Progenitor cell of endocrine pancreas (in vitro differentiated cells): ENCODE measurements at regions not wholly inside any gene's neighbourhood (a gene's known extent, or its start where the extent isn't known, plus 50 kb on each side); places are given as distances from the start of the nearest gene placed in this dataset.
"Not testable (repeated sequence)": the region's sequence is repeated elsewhere in the genome, so short reads cannot be mapped to it uniquely, and the experiment has no call there.

Source experiments
- DNase-seq: peaks from one replicate; pipeline ENCODE4 v3.0.0; 2021; ENCODE audit warnings: low spot score; ENCODE audit not compliant: unreplicated experiment
- H3K27ac Mint-ChIP-seq: 2 replicates; pipeline ENCODE4 v1.8.0; 2021; ENCODE audit warnings: mild to moderate bottlenecking, moderate library complexity, mixed read lengths
- H3K27me3 Mint-ChIP-seq: 2 replicates; pipeline ENCODE4 v1.8.0; 2021; ENCODE audit warnings: mixed read lengths
- H3K36me3 Mint-ChIP-seq: 2 replicates; pipeline ENCODE4 v1.8.0; 2022; ENCODE audit warnings: mixed read lengths; ENCODE audit not compliant: insufficient read depth
- H3K4me1 Mint-ChIP-seq: 2 replicates; pipeline ENCODE4 v1.8.0; 2021; ENCODE audit warnings: low read depth, mixed read lengths
- H3K4me3 Mint-ChIP-seq: 2 replicates; pipeline ENCODE4 v1.8.0; 2021; ENCODE audit warnings: low read depth, mild to moderate bottlenecking, moderate library complexity, mixed read lengths
- H3K9me3 Mint-ChIP-seq: 2 replicates; pipeline ENCODE4 v1.8.0; 2021; ENCODE audit warnings: low read depth, mixed read lengths
- TF ChIP-seq, protein P1 (sequence below): fragments of 200-600 bp; sonication (generic); IDR thresholded peaks from one replicate; pipeline ENCODE4 v1.5.0; 2021; ENCODE audit warnings: antibody characterized with exemption, mild to moderate bottlenecking; ENCODE audit not compliant: unreplicated experiment

DNA sequence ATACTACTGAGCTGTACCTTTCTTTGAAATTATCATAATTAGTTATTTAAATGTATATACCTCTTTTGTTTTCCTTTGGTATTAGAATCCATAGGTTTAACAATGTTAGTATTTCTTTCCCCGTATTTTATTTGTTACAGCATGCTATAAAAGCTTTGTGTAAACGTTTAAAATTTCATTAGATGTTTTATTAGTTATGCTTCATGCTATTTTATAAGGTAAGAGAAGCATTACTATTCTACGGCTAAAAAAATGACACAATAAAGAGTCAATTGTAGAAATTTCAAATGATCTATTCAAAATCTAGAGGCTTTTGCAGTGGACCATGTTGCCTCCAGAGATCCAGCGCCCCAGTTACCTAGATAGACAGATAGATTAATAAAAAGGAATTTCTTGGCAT, 1203.3 kb upstream of the IGFBP7 start:
- H3K4me1 Mint-ChIP-seq: peaks cover 7% of the 10 kb centered on the region
- H3K9me3 Mint-ChIP-seq: peaks cover 22% of the 10 kb centered on the region
- TF ChIP-seq, protein P1, sequence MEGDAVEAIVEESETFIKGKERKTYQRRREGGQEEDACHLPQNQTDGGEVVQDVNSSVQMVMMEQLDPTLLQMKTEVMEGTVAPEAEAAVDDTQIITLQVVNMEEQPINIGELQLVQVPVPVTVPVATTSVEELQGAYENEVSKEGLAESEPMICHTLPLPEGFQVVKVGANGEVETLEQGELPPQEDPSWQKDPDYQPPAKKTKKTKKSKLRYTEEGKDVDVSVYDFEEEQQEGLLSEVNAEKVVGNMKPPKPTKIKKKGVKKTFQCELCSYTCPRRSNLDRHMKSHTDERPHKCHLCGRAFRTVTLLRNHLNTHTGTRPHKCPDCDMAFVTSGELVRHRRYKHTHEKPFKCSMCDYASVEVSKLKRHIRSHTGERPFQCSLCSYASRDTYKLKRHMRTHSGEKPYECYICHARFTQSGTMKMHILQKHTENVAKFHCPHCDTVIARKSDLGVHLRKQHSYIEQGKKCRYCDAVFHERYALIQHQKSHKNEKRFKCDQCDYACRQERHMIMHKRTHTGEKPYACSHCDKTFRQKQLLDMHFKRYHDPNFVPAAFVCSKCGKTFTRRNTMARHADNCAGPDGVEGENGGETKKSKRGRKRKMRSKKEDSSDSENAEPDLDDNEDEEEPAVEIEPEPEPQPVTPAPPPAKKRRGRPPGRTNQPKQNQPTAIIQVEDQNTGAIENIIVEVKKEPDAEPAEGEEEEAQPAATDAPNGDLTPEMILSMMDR: no peak
- no peak overlapping the region for H3K27ac Mint-ChIP-seq
- no peak for DNase-seq
- peaks cover 3% of the 10 kb centered on the region for H3K36me3 Mint-ChIP-seq
- H3K27me3 Mint-ChIP-seq: no peaks in the 10 kb centered on the region
- no peak overlapping the region for H3K4me3 Mint-ChIP-seq

DNA sequence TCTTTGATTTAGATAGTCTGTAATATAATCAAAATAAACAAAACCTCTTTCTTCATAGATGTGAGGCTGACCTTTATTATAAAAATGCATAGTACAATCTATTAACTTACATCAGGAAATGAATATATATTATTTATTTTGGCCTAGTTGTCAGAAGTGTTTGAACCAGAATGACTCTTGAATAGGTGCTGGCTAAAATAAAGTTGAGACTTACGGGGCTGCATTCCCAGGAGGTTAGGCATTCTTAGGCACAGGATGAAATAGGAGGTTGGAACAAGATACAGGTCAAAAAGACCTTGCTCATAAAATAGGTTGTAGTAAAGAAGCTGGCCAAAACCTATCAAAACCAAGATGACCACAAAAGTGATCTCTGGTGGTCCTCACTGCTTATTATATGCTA, 1193.3 kb upstream of the IGFBP7 start:
- Mint-ChIP-seq H3K27ac (no peak overlapping the region), H3K27me3 (no peaks in the 10 kb centered on the region), H3K9me3 (peaks cover 3% of the 10 kb centered on the region), H3K4me3 (no peak overlapping the region), H3K36me3 (no peaks in the 10 kb centered on the region), H3K4me1 (peaks cover 12% of the 10 kb centered on the region)
- TF ChIP-seq, protein P1: no peak
- DNase-seq: no peak

DNA sequence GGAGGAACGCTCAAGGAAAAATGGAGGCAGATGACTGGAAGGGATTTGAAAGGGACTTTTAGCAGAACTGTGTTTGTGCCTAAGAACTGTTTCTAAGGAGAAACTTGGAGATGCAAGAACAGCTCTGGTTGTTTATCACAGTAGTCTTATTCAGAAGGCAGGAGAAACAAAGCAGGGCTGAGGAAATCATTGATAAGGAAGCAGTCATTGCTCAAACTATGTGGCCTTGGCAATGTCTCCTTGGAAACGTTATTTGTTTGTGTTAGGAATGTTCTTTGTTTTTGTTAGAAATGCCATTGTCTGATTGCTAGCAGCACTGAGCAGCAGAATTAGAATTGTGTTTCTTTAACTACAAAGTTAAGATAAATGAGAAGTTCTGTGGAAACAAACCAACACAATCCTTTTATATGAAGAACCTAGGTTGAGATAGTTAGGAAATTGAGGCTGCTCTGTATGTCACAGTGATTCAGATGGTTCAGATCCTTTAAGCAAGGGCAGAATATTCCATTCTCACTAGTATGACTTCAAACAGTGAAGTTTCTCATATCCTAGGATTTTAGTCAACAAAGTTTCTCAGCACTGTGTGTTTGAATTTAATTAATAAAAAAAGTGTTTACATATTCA, 1191.3 kb upstream of the IGFBP7 start:
- no peaks in the 10 kb centered on the region for H3K27me3 Mint-ChIP-seq
- peak overlapping the region; percentile 96 for H3K27ac Mint-ChIP-seq
- DNase-seq: no peak
- H3K4me1 Mint-ChIP-seq: peaks cover 12% of the 10 kb centered on the region
- H3K4me3 Mint-ChIP-seq: peak overlapping the region; percentile 4
- H3K9me3 Mint-ChIP-seq: peaks cover 3% of the 10 kb centered on the region
- TF ChIP-seq, protein P1: no peak
- no peaks in the 10 kb centered on the region for H3K36me3 Mint-ChIP-seq

DNA sequence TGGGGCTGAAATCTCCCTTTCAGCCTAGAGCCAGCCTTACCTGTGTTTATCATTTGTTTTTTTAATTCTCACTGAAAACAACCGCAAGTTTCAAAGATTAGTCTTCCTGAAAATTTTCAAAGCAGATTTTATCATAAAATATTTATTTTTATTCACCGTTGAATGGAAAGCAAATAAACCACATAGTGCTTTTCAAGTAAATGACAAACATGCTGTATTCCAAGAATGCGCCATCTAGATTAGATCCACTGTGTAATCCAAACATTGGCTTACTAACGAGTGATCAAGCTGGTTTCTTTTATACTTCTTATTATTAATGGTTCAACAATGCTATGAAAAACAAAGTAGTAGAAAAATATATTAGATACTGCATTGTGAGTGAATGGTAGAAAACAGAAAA, 1176.2 kb upstream of the IGFBP7 start:
- Mint-ChIP-seq H3K4me3 (no peak overlapping the region), H3K9me3 (peaks cover 17% of the 10 kb centered on the region), H3K36me3 (peaks cover 2% of the 10 kb centered on the region), H3K27me3 (no peaks in the 10 kb centered on the region), H3K4me1 (no peaks in the 10 kb centered on the region), H3K27ac (no peak overlapping the region)
- DNase-seq: no peak
- TF ChIP-seq, protein P1: no peak

DNA sequence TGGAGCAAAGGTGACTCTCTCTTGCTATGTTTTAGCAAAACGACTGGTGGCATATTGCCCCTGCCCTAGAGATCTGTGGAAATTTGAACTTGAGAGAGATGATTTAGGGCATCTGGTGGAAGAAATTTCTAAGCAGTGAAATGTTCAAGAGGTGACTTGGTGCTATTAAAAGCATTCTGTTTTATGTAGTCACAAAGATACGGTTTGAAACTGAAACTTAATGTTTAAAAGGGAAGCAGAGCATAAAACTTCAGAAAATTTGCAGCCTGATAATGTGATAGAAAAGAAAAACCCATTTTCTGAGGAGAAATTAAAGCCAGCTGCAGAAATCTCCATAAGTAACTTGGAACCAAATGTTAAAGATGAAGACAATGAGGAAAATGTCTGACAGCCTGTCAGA, 1170.7 kb upstream of the IGFBP7 start:
- not testable (repeated sequence) for H3K36me3 Mint-ChIP-seq, H3K27ac Mint-ChIP-seq, H3K27me3 Mint-ChIP-seq, H3K4me1 Mint-ChIP-seq, H3K4me3 Mint-ChIP-seq, H3K9me3 Mint-ChIP-seq, DNase-seq

DNA sequence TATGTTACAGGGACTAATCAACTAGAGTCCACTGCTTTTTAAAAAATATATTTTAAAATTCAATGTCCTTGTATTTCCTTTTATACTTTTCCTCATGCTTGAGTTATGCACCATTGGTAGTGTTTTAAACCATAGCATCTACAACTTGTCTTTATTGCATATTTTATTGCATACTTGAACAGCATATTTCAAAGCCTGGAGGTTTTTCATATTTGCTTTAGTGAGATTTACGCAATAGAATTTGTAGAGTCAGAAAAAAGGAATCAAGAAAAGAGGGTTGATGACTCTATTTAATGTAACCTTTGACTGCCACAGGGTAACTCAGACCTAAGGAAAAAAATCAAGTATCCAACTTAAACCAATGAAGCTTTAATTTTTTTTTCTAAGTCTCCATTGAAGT, 1165.7 kb upstream of the IGFBP7 start:
- TF ChIP-seq, protein P1: no peak
- H3K4me1 Mint-ChIP-seq: no peaks in the 10 kb centered on the region
- H3K27me3 Mint-ChIP-seq: no peaks in the 10 kb centered on the region
- peaks cover 2% of the 10 kb centered on the region for H3K36me3 Mint-ChIP-seq
- DNase-seq: no peak
- H3K9me3 Mint-ChIP-seq: peaks cover 6% of the 10 kb centered on the region
- H3K27ac Mint-ChIP-seq: no peak overlapping the region
- no peak overlapping the region for H3K4me3 Mint-ChIP-seq
